Upper lobe of left lung (tissue), 4 donors: ENCODE measurements at regions not wholly inside any gene's neighbourhood (a gene's known extent, or its start where the extent isn't known, plus 50 kb on each side); places are given as distances from the start of the nearest gene placed in this dataset.

Experiments
- CTCF ChIP-seq, 6 experiments: fragments of 450-650 bp in 4 of 6; fragments of 200-600 bp in 2 of 6; sonication (generic) in 2 of 6; IDR thresholded peaks; one replicate each; pipeline ENCODE4 v1.5.1; 2016 to 2019; ENCODE audit warnings: antibody characterized with exemption in 6 of 6
- POLR2A ChIP-seq, 4 donors: fragments of 450-650 bp; IDR thresholded peaks; one replicate each; pipeline ENCODE4 v1.5.1; 2016 to 2017; ENCODE audit warnings: antibody characterized with exemption in 4 of 4, mild to moderate bottlenecking in 2 of 4
- POLR2AphosphoS5 ChIP-seq, 2 donors: sonication (generic); formaldehyde crosslinking; IDR thresholded peaks; one replicate each; pipeline ENCODE4 v1.5.1; 2017; ENCODE audit warnings: antibody characterized with exemption in 2 of 2

DNA sequence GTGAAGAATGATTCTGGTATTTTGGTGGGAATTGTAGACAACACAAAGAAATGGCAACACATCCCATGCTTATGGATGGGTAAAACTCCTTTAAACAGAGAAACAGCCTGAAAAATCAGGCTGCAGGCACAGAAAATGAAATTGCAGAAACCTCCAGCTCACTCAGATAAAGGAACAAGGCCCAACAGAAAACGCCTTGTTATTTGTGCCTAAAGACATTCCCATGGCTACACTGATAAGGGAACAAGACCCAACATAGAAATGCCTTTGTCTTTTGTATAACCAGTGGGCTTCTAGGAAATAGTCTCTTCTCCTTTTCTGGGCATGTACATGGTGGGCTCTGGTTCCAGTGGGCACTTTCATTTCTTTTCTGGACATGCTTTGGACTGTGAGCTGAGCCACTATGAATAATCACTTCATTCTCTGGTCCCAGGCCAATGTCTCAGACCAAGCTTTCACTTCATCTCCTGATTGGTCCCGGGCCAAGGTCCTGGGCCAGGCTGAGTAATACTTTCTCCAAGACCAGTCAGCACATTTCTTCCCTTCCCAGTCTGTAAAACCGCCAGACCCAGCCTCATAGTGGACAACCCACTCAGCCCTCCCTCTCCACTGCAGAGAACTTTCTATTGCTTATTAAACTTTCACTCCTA is 160.5 kb downstream of the TBX22 start:
- no peak for TF ChIP-seq CTCF (IDR thresholded peaks at IDR 0.05)
- TF ChIP-seq POLR2AphosphoS5 (IDR thresholded peaks at IDR 0.05), result no peak
- TF ChIP-seq POLR2A (IDR thresholded peaks at IDR 0.05), result no peak
